ENCODE measurements at regions not wholly inside any gene's neighbourhood (a gene's known extent, or its start where the extent isn't known, plus 50 kb on each side); places are given as distances from the start of the nearest gene placed in this dataset.

DNA sequence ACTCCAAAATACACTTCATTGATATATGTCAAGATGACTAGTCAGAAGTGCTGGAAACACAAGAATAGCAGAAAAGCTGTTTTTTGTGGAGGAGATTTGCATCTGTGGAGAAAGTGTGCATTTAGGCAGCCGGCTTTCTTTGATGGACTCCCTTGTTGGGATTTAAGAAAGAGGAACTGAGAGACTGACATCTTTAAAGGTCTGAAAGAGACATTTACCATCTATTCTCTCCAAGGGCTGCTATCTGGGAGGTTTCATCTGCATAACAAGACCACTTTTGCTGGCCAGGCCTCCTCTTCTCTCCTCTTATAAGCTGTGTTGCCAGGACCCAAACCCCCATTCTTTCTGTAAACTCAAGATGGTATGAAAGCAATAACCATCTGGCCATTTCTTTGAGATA lies 1065.0 kb downstream of the NLGN4X start:
- no peak overlapping the region for H3K27ac ChIP-seq
- H3K4me3 ChIP-seq, result no peak overlapping the region

DNA sequence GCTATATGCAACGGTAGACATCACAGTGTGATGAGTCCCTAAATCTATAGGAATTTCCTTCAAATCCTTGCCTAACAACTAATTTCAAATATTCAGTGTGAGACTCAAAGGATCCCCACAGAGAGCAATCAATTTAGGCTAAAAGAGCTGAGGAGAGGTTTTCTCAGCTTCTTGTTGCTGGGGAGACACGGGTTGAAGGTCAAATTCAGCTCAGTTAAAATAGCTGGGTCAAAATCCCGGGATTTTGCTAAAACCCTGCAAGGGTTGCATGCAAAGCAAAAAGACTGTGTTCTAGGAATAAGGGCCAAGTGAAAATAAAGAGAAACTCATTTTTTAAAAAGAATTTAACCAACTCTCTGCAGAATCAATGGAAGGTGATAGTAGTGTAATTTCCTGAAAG lies 1073.4 kb downstream of the NLGN4X start:
- Histone ChIP-seq H3K4me3 (no peak overlapping the region), H3K27ac (no peak overlapping the region)

DNA sequence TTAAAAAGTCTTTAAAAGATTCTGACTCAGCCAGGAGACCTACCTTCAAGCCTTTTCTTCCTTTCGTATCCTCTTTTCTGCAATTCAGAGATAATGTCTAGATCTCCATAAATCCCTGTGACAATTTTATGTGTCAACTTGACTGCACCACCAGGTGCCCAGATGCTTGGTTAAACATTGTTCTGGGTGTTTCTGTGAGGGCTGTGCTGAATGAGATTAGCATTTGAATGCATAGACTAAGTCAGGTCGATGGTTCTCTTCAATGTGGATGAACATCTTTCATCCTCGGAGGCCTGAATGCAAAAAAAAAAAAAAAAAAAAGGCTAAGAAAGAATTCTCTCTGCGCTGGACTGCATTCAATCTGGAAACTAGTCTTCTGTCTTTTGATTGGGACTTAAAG lies 1082.7 kb downstream of the NLGN4X start:
- Histone ChIP-seq H3K27ac (no peak overlapping the region), H3K4me3 (no peak overlapping the region)

DNA sequence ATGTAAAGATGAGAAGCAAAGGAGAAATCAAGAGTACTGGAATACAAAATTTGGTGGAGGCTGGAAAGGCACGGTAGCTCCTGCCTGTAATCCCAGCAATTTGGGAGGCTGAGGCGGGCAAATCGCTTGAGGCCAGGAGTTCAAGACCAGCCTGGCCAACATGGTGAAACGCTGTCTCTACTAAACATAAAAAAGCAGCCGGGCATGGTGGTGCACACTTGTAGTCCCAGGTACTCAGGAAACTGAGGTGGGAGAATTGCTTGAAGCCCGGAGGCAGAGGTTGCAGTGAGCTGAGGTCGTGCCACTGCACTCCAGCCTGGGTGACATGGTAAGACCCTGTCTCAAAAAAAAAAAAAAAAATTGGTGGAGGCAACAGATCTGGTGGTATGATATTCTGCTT lies 1086.0 kb downstream of the NLGN4X start:
- Histone ChIP-seq H3K27ac (no peak overlapping the region), H3K4me3 (no peak overlapping the region)

DNA sequence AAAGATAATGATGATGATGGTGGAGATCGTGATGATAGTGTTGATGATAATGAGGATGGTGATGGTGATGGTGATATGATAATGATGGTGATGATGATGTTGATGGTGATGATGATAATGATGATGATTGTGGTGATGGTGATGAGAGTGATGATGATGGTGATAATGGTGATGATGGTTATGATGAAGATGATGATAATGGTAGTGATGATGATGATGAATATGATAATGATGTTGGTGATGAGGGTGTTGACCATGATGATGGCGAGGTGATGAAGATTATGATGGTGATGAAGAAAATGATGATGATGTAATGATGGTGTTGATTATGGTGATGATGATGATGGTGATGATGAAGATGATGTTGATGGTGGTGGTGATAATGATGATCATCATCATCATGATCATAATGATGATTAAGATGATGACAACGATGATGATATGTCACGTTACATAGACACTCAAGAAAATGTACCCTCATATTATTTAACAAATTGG lies 1106.4 kb downstream of the NLGN4X start:
- Histone ChIP-seq H3K4me3 (no peak overlapping the region), H3K27ac (no peak overlapping the region)

DNA sequence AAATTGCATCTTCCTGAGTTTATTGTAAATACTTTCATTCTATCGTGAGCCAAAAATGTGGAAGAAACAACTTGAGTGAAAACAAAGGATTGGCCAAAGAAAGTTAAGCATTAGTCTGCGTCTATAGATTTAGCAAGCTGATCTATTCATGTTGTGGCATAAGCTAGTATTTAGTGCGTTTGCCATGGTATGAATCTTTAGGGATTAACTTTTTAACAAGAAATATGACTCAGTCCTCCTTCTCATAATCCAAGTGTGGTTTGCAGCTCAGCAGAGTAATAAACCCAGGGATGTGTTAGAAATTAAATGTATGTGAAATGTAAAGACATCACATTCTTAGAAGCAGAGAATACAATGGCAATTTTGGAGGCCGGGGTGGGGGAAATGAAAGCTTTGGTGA lies 1110.9 kb downstream of the NLGN4X start:
- no peak overlapping the region for H3K27ac ChIP-seq
- H3K4me3 ChIP-seq, result no peak overlapping the region

DNA sequence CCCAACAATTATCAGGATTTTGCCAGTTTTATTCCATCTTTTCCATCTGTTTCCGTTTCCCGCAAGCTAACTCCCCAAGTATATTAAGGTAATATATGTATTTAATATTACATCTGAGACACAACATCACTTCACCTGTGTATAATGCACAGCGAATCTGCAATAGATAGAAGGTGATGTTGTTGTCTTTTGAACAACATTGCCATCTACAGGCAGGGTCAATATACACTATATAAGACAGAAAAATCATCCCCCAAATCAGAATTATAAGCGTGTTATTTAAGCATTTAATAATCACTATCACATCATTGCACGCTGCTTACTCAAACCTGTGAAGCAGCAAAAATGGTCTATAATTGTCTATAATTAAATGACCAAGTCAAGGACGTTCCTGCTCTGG lies 1115.5 kb downstream of the NLGN4X start:
- Histone ChIP-seq H3K27ac (no peak overlapping the region), H3K4me3 (no peak overlapping the region)

DNA sequence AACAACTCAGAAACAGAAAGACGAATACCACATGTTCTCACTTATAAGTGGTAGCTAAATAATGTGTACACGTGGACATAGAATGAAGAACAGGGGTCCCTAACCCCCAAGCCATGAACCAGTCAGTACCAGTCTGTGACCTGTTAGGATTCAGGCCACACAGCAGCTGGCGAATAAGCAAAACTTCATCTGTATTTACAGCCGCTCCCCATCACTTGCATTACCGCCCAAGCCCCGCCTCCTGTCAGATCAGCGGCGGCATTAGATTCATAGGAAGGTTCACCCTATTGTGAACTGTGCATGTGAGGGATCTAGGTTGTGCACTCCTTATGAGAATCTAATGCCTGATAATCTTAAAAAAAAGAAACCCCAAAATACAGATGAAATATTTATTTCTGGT lies 1128.7 kb downstream of the NLGN4X start:
- H3K27ac ChIP-seq, result no peak overlapping the region
- H3K4me3 ChIP-seq, result no peak overlapping the region

DNA sequence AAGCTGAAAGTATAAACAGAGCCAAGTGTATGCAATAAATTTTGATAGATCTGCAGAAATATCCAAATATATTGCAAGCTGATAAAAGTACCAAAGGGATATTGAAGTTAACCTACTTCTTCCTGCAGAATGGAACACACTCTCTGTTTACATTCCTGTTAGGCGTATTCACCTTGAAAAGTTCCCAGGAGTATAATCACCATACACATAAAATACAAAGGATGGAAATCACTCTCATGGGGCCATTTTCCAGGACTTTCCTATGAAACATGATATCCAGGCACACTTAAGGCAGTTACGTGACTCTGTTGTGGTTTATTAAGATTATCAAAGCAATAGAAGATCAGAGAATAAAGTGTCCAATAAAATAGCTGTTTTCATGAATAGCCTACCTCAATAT lies 1142.3 kb downstream of the NLGN4X start:
- Histone ChIP-seq H3K27ac (no peak overlapping the region), H3K4me3 (no peak overlapping the region)

DNA sequence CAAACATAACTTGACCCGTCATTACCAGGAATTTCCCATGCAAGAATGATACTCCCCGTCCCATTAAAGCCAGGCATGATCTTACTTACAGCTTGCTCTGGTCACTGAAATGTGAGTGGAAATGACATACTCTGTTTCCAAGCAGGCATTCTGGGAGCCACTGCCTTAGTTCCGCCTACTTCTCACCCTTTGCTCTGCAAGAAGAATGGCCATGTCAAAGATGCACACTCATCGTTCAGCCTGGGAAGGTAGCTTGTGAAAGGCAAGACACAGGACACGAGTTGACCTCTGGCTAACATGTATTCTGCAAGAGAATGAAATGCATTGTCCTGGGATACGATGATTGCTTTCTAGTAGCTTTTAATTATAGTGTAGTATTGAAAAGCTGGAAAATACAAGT lies 1144.4 kb downstream of the NLGN4X start:
- Histone ChIP-seq H3K4me3 (no peak overlapping the region), H3K27ac (no peak overlapping the region)

DNA sequence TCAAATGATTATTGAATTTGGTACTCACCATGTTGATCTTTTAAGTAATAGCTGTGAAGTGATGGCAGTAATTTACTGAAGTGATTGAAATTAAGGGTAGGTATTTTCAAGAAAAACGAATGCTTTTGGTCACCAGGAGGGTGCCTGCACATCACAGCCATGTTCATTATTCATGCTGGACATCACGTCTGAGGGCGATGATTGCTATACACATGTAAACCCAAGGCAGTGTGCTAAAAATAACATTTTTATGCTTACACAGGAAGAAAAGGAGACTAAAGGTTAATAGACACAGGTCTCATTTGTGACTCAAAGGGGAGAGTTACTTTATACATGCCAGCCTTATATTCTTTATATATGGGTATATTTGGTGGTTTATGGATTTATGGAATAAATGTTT lies 1146.0 kb downstream of the NLGN4X start:
- H3K4me3 ChIP-seq, result no peak overlapping the region

DNA sequence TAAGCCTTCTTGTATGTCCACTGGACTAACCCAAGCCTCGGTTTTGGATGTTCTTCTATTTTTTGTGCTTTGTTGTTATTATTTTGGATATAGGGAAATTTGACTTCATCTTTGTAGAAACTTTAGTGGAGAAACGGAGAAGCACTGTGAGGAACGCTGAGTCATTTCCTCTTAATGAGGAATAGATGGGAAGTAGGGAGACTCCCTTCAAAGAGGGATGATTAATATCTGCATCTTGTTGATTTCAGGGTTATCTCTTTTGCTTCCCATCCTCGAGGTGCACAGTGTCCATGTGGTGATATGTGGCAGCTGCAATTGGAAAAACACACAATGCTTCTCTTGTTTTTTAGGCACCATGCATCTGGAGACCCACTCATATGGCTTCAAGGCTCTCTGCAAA lies 1147.9 kb downstream of the NLGN4X start:
- H3K27ac ChIP-seq, result no peak overlapping the region
- H3K4me3 ChIP-seq, result no peak overlapping the region

More for the DNA sequence above, 1146.0 kb downstream of the NLGN4X start:
- H3K27ac ChIP-seq, result no peak overlapping the region

DNA sequence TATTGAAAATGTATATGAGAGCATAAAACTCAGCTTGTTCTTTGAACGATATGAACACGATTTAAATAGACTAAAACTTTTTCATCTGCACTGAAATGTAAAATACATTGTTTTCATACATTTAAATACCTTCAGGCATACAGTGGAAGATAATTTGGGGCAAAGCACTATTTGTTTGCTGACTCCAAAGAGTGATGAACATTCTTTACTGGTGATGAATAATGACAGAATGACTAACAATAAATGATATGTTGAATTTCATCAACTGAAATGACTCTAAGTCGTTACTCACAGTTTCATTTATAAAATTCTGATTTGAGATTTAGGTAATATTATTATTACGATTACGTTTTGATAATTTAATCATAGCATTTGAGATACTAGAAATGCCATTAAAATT lies 1160.1 kb downstream of the NLGN4X start:
- no peak overlapping the region for H3K4me3 ChIP-seq
- H3K27ac ChIP-seq, result no peak overlapping the region

DNA sequence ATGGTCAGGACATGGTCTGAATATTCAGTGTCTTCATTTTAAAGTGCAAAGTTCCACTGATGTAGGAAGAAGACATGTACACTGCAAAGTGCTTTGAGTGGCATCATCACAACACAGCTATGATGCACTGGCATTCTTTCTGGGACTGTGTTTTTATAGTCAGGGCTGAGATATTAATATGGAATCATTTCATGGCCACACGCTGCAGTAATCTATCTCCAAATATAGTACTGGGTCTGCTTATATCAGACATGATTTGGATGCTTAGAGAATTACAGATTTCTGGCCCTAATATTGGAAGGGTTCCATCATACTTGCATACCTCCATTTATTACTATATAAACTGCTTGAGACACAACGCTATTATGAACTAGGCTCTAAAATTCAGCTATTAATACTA lies 1170.9 kb downstream of the NLGN4X start:
- Histone ChIP-seq H3K4me3 (no peak overlapping the region), H3K27ac (no peak overlapping the region)

DNA sequence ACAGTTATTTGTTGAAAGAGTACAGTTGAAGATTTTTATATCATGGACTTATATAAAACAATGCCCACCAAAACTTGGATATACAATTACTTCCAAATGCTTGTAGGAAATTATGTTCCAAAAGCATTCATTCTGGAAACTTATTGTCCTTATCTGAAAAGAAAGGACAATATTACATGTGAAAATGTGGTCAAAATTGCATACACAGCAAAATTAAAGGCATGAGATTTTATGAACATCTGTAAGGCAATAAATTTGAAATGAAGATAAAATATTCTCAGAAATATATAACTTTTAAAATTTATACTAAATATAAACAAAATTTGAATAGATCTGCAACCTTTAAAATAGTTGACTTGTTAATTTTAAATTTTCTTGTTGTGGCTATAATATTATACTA lies 1173.8 kb downstream of the NLGN4X start:
- Histone ChIP-seq H3K4me3 (no peak overlapping the region), H3K27ac (no peak overlapping the region)

DNA sequence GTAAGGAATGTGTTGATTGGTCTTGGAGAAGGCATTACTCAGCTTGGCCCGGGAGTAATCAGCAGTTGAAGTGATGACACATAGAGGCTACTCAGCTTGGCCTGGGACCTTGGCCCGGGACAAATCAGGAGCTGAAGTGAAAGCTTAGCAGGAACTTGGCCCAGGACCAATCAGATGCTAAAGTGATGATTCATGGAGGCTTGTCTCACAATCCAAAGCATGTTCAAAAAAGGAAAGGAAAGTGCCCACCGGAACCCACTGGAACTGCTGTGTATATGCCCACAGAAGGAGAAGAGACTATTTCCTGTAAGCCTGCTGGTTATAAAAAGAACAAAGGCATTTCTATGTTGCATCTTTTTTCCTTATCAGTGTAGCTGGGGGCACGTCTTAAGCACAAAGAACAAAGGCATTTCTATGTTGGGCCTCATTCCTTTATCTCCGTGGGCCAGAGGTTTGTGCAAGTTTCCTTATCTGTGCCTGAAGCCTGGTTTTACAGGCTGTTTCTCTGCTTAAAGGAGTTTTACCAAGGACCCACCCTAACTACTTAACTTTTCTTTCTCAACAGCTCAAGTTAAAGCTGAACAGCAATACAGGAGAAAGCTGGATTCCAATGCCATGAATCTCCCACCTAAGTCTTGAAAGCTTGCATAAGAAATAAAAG lies 1176.7 kb downstream of the NLGN4X start:
- Histone ChIP-seq H3K27ac (no peak overlapping the region), H3K4me3 (no peak overlapping the region)

DNA sequence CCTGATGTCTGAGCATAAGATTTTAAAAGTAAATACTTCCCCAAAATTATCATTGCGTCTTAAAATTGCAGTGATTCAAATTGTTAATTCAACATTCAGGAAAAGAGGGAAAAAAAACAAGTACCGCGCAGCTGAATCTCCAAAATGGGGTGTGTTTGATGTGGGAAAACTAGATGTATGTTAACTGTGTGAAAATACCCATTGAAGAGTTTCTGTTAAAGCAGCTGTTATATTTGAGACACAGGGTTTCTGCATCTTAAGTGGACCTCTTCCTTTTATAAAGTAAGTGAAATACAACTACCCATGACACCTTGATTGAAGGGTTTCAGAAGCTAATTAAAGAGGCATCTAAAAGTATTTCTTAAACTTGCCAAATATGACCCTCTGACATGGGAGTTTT lies 1186.1 kb downstream of the NLGN4X start:
- Histone ChIP-seq H3K27ac (no peak overlapping the region), H3K4me3 (no peak overlapping the region)

DNA sequence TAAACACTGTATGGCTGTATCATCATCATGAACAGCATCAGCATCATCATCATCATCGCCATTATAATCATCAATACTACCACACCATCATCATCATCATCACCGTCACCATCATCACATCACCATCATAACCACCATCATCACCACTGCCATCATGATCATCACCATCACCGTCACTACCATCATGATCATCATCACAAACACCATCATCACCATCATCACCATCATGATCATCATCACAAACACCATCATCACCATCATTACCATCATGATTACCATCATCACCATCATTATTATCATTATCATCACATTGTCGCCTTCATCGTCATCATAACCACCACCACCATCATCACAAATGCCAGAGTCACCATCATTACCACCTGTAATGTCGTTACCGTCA lies 1196.9 kb downstream of the NLGN4X start:
- Histone ChIP-seq H3K27ac (no peak overlapping the region), H3K4me3 (no peak overlapping the region)

DNA sequence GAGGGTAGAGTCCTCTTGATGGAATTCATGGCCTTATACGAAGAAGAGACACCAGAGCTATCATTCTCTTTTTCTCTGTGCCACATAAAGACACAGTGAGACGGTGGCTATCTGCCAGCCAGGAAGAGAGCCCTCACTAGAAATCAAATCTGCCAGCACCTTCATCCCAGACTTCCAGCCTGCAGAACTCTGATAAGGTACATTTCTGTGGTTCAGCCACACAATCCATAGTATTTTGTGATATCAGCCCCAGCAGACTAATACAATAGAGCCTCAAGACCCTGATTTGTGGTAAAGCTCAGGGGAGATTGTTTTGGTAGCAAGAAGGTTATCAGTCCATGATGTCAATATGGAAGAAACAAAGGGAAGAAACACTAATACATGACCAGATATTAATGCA lies 1213.2 kb downstream of the NLGN4X start:
- Histone ChIP-seq H3K4me3 (no peak overlapping the region), H3K27ac (no peak overlapping the region)

DNA sequence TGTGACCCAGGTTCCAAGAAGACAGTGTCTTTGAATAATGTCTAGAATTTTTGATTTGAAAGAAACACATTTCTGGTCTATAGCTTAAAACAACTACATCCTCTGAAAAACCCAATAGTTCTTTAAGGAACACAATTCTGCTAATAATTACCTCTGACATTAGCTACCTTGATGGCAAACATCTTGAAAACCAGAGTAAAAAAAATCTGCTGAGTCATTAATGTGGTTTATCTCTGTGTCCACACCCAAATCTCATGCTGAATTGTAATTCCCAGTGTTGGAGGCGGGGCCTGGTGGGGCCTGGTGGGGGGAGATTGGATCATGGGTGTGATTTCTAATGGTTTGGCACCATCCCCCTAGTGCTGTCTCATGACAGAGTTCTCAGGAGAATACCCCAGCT lies 1233.8 kb downstream of the NLGN4X start:
- H3K4me3 ChIP-seq, result no peak overlapping the region
- H3K27ac ChIP-seq, result no peak overlapping the region

DNA sequence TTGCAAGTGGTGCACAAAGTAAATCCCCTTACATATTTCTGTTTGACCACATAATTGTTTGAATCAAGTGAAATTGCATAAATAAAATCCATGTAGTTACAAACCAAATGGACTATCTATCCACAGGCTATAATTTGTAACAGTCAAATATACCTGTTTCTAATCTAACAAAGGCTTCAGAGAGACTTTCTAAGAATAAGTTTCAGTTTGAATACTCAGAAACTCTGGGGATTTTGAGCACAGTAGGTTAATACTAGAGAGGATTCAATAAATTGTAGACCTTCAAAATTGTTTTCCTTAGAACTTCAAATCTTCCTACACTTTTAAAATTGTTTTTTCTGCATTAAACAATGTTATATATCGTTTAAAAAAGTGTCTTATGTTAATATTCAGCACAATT lies 1250.1 kb downstream of the NLGN4X start:
- no peak overlapping the region for H3K4me3 ChIP-seq

DNA sequence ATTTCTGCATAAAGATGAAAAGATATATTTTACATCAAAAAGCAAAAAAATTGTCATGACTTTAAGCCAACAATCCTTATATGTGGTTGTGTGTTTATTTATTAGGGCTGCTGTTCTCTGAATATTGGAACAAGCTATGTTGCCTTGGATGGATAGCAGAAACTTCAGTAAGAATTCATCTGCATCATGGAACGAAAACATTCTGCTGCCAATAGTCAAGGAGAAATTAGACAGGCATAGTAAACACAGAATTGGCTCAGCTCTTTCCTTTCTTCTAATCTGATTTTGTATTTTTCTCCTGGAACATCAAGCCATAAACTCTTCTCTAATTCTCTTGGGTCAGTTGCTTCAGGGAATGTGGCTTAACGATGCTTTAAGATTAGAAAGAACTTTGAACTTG lies 1257.0 kb downstream of the NLGN4X start:
- H3K4me3 ChIP-seq, result no peak overlapping the region
- H3K27ac ChIP-seq, result no peak overlapping the region

More for the DNA sequence above, 1250.1 kb downstream of the NLGN4X start:
- H3K27ac ChIP-seq, result no peak overlapping the region
